OCI-LY7 (cell line): ENCODE measurements at regions not wholly inside any gene's neighbourhood (a gene's known extent, or its start where the extent isn't known, plus 50 kb on each side); places are given as distances from the start of the nearest gene placed in this dataset.

Experiments
- BruUV-seq: library from RNA; stranded (reverse); fragments of 400-500 nt; replicated peaks from 2 replicates; lab custom pipeline; 2021; lab: Mats Ljungman, UMichigan
- CTCF ChIA-PET: fragments of 300-600 bp; sonication (Branson Sonifier 250); formaldehyde crosslinking; loops from one replicate; lab custom pipeline; 2022; ENCODE audit warnings: antibody characterized with exemption; ENCODE audit not compliant: unreplicated experiment; lab: Charles Lee
- POLR2A ChIA-PET: fragments of 300-600 bp; sonication (Branson Sonifier 250); formaldehyde crosslinking; loops from one replicate; lab custom pipeline; 2022; ENCODE audit warnings: antibody characterized with exemption; lab: Charles Lee
- DNase-seq: peaks from one replicate; pipeline ENCODE4 v3.0.0-alpha.2; 2015; ENCODE audit warnings: low spot score
- H2AFZ ChIP-seq: fragments of 200-600 bp; sonication (generic), shearing (Covaris generic); 2 replicates; pipeline ENCODE4 v1.6.1; 2014; ENCODE audit warnings: mild to moderate bottlenecking, antibody characterized with exemption, low read length, moderate library complexity
- H3K27ac ChIP-seq: fragments of 200-600 bp; sonication (generic); 2 replicates; pipeline ENCODE4 v1.5.1; 2014; ENCODE audit warnings: mixed run types, low read depth, mild to moderate bottlenecking, moderate library complexity, low read length, inconsistent platforms; ENCODE audit not compliant: poor library complexity, severe bottlenecking
- H3K36me3 ChIP-seq: fragments of 200-600 bp; sonication (generic); 2 replicates; pipeline ENCODE4 v1.6.1; 2014; ENCODE audit warnings: mild to moderate bottlenecking, antibody characterized with exemption, low read length, moderate library complexity, mixed read lengths; ENCODE audit not compliant: insufficient read depth
- H3K4me1 ChIP-seq: fragments of 200-600 bp; sonication (generic); 2 replicates; pipeline ENCODE4 v1.5.1; 2014; ENCODE audit warnings: mild to moderate bottlenecking, low read length; ENCODE audit not compliant: insufficient read depth, poor library complexity, severe bottlenecking
- H3K4me2 ChIP-seq: fragments of 200-600 bp; sonication (generic); 2 replicates; pipeline ENCODE4 v1.6.1; 2014; ENCODE audit warnings: mild to moderate bottlenecking, low read length
- H3K4me3 ChIP-seq: fragments of 200-600 bp; sonication (generic); 2 replicates; pipeline ENCODE4 v1.5.1; 2014; ENCODE audit warnings: mild to moderate bottlenecking, low read depth, low read length; ENCODE audit not compliant: poor library complexity, severe bottlenecking
- H3K79me2 ChIP-seq: fragments of 200-600 bp; sonication (generic); 2 replicates; pipeline ENCODE4 v1.6.1; 2016; ENCODE audit warnings: low read depth, mild to moderate bottlenecking, low read length, moderate library complexity, mixed read lengths; ENCODE audit not compliant: insufficient read depth
- H3K9me2 ChIP-seq: fragments of 200-600 bp; sonication (generic); 2 replicates; pipeline ENCODE4 v1.6.1; 2016; ENCODE audit warnings: mild to moderate bottlenecking, low read length, mixed read lengths; ENCODE audit not compliant: insufficient read depth
- H3K9me3 ChIP-seq: fragments of 200-600 bp; sonication (generic); 2 replicates; pipeline ENCODE4 v1.6.1; 2014; ENCODE audit warnings: mild to moderate bottlenecking, mixed run types, low read length, mixed read lengths
- H4K20me1 ChIP-seq: fragments of 200-600 bp; sonication (generic); 2 replicates; pipeline ENCODE4 v1.6.1; 2014; ENCODE audit warnings: mild to moderate bottlenecking, antibody characterized with exemption, low read length, moderate library complexity, mixed read lengths; ENCODE audit not compliant: insufficient read depth
- CTCF ChIP-seq: fragments of 200-600 bp; sonication (generic); conservative IDR thresholded peaks from 2 replicates; pipeline ENCODE4 v1.5.1; 2014; ENCODE audit warnings: mild to moderate bottlenecking, antibody characterized with exemption, low read length, moderate library complexity, mixed read lengths
- EZH2phosphoT487 ChIP-seq: fragments of 200-600 bp; sonication (generic); IDR thresholded peaks from 2 replicates; pipeline ENCODE4 v1.6.1; 2018; ENCODE audit warnings: low read depth, borderline replicate concordance, mild to moderate bottlenecking, mixed run types, antibody characterized with exemption, low read length, moderate library complexity, mixed read lengths
- intact Hi-C: fragments of 100-400 bp; cut with micrococcal nuclease; formaldehyde crosslinking; loops from one replicate; pipeline ENCODE4 v1.10.0; 2022; ENCODE audit not compliant: unreplicated experiment

- ChIA-PET CTCF (no interaction called here), POLR2A (no interaction called here)
- Histone ChIP-seq H3K9me3 (no peaks in the 10 kb centered on the region), H3K27ac (no peak overlapping the region), H4K20me1 (no peaks in the 10 kb centered on the region), H3K36me3 (no peaks in the 10 kb centered on the region), H3K4me3 (no peak overlapping the region), H3K9me2 (no peaks in the 10 kb centered on the region), H3K4me1 (no peaks in the 10 kb centered on the region), H2AFZ (no peak overlapping the region), H3K79me2 (no peaks in the 10 kb centered on the region), H3K4me2 (no peak overlapping the region)
- DNase-seq = peak; percentile 45
- TF ChIP-seq CTCF (peak; percentile 81), EZH2phosphoT487 (no peak)
- no TSS peak for BruUV-seq
- intact Hi-C loops = loop anchor here (5.0 kb wide), 1 partner anchor 1081 kb away; no protein-coding TSS in a partner anchor
These were observed 304.7 kb downstream of the FBXO15 start for GRCh38 chr18:73842795-73843394.

- Histone ChIP-seq H3K79me2 (no peaks in the 10 kb centered on the region), H2AFZ (no peak overlapping the region), H3K4me1 (no peaks in the 10 kb centered on the region), H3K27ac (no peak overlapping the region), H3K36me3 (no peaks in the 10 kb centered on the region), H3K9me3 (no peaks in the 10 kb centered on the region), H3K9me2 (no peaks in the 10 kb centered on the region), H3K4me2 (no peak overlapping the region), H3K4me3 (no peak overlapping the region), H4K20me1 (no peaks in the 10 kb centered on the region)
- TF ChIP-seq EZH2phosphoT487 = no peak
- TF ChIP-seq CTCF = 0 out of 2 replicates have a peak, but pooled peaks have one; percentile 24
- DNase-seq = no peak
- intact Hi-C loops = loop anchor here (5.0 kb wide), 1 partner anchor 1079 kb away; no protein-coding TSS in a partner anchor
- ChIA-PET POLR2A (interaction anchor here (0.6 kb wide), 1 partner anchor 12 kb away, joined by 3 read pairs; no protein-coding TSS in a partner anchor), CTCF (no interaction called here)
- BruUV-seq = no TSS peak
These were observed 306.0 kb downstream of the FBXO15 start for GRCh38 chr18:73841661-73842060.

- no peak overlapping the region for H3K4me2 ChIP-seq
- no peaks in the 10 kb centered on the region for H3K9me3 ChIP-seq
- H3K79me2 ChIP-seq = no peaks in the 10 kb centered on the region
- CTCF ChIA-PET = no interaction called here
- intact Hi-C loops = loop anchor here (5.0 kb wide), 1 partner anchor 1078 kb away; no protein-coding TSS in a partner anchor
- DNase-seq = no peak
- no peak overlapping the region for H2AFZ ChIP-seq
- no peaks in the 10 kb centered on the region for H3K9me2 ChIP-seq
- BruUV-seq = no TSS peak
- no peak overlapping the region for H3K27ac ChIP-seq
- TF ChIP-seq CTCF = no peak
- TF ChIP-seq EZH2phosphoT487 = no peak
- POLR2A ChIA-PET = no interaction called here
- H4K20me1 ChIP-seq = no peaks in the 10 kb centered on the region
- no peaks in the 10 kb centered on the region for H3K36me3 ChIP-seq
- no peaks in the 10 kb centered on the region for H3K4me1 ChIP-seq
- no peak overlapping the region for H3K4me3 ChIP-seq
These were observed 307.2 kb downstream of the FBXO15 start for GRCh38 chr18:73840319-73840945.
